Sigmoid colon (tissue), 6 donors: ENCODE measurements at regions not wholly inside any gene's neighbourhood (a gene's known extent, or its start where the extent isn't known, plus 50 kb on each side); places are given as distances from the start of the nearest gene placed in this dataset.

Experiments
- DNase-seq: peaks from one replicate; pipeline ENCODE4 v3.0.0-alpha.2; 2019
- H3K27ac ChIP-seq, 4 donors: fragments of 200-600 bp; sonication (generic); one replicate each; pipeline ENCODE4 v1.5.1; 2016 to 2019; ENCODE audit warnings: mild to moderate bottlenecking in 1 of 4
- H3K27me3 ChIP-seq, 3 donors: fragments of 200-600 bp; sonication (generic); one replicate each; pipeline ENCODE4 v1.5.1; 2019; ENCODE audit warnings: mild to moderate bottlenecking in 1 of 3
- H3K36me3 ChIP-seq, 4 donors: fragments of 200-600 bp; sonication (generic); one replicate each; pipeline ENCODE4 v1.5.1; 2016 to 2019
- H3K4me1 ChIP-seq, 4 donors: fragments of 200-600 bp; sonication (generic); one replicate each; pipeline ENCODE4 v1.5.1; 2017 to 2019
- H3K4me3 ChIP-seq, 4 donors: fragments of 200-600 bp; sonication (generic); one replicate each; pipeline ENCODE4 v1.5.1; 2017 to 2019; ENCODE audit warnings: mild to moderate bottlenecking in 2 of 4, moderate library complexity in 1 of 4
- H3K9me3 ChIP-seq, 4 donors: fragments of 200-600 bp in 3 of 4; sonication (generic) in 3 of 4; one replicate each; pipeline versions ENCODE4 v1.5.1 to v1.6.1; 2013 to 2019
- CTCF ChIP-seq, 4 experiments: fragments of 450-650 bp in 3 of 4; fragments of 200-600 bp in 1 of 4; IDR thresholded peaks; one replicate each; pipeline ENCODE4 v1.5.1; 2016 to 2019; ENCODE audit warnings: antibody characterized with exemption in 4 of 4, mild to moderate bottlenecking in 3 of 4, moderate library complexity in 2 of 4
- EP300 ChIP-seq, 4 donors: sonication (generic); formaldehyde crosslinking; IDR thresholded peaks; one replicate each; pipeline ENCODE4 v1.6.1; 2017; ENCODE audit warnings: antibody characterized with exemption in 4 of 4
- POLR2A ChIP-seq, 2 donors: fragments of 450-650 bp; IDR thresholded peaks; one replicate each; pipeline ENCODE4 v1.6.1; 2016; ENCODE audit warnings: antibody characterized with exemption in 2 of 2, mild to moderate bottlenecking in 2 of 2, moderate library complexity in 2 of 2
- POLR2AphosphoS5 ChIP-seq, 4 donors: sonication (generic); formaldehyde crosslinking; IDR thresholded peaks; one replicate each; pipeline ENCODE4 v1.6.1; 2017; ENCODE audit warnings: antibody characterized with exemption in 4 of 4
- WGBS, 2 donors: extraction: QIAGEN DNeasy Blood & Tissue Kit; methylation state at CpG; one replicate each; pipeline ENCODE4 v1.1.7; 2013; 5-methylcytosine and 5-hydroxymethylcytosine counted together
- intact Hi-C: fragments of 100-400 bp; cut with DNase I; formaldehyde crosslinking; loops from one replicate; pipeline ENCODE4 v1.15.1; 2023
- donor health status: healthy with polysubstance abuse.
- donor health status: healthy.

GRCh38 chr1:105641407-105641806 lies 1415.1 kb upstream of the PRMT6 start:
- WGBS, 2 donors, result 83 to 90% methylated on average over 1 of the region's 1 CpG
- Histone ChIP-seq H3K9me3 (no peaks in the 10 kb centered on the region), H3K36me3 (no peaks in the 10 kb centered on the region), H3K27ac (no peak overlapping the region), H3K4me3 (no peak overlapping the region), H3K27me3 (no peaks in the 10 kb centered on the region), H3K4me1 (no peaks in the 10 kb centered on the region)
- no peak for DNase-seq
- intact Hi-C loops, result no loop called here
- no peak for TF ChIP-seq CTCF (IDR thresholded peaks at IDR 0.05)
- TF ChIP-seq POLR2AphosphoS5 (IDR thresholded peaks at IDR 0.05), result no peak
- no peak for TF ChIP-seq POLR2A (IDR thresholded peaks at IDR 0.05)
- no peak for TF ChIP-seq EP300 (IDR thresholded peaks at IDR 0.05)

GRCh38 chr1:105652109-105652508 lies 1404.4 kb upstream of the PRMT6 start:
- H3K27ac ChIP-seq, result no peak overlapping the region
- no peak for TF ChIP-seq POLR2A (IDR thresholded peaks at IDR 0.05)
- no peaks in the 10 kb centered on the region for H3K36me3 ChIP-seq
- no peak for DNase-seq
- no peaks in the 10 kb centered on the region for H3K9me3 ChIP-seq
- WGBS, 2 donors, result 93 to 96% methylated on average over 1 of the region's 1 CpG
- H3K4me3 ChIP-seq, result no peak overlapping the region
- intact Hi-C loops, result no loop called here
- H3K4me1 ChIP-seq, result peaks cover 0 to 10% (median 0%) of the 10 kb centered on the region in 4 donors
- H3K27me3 ChIP-seq, result no peaks in the 10 kb centered on the region

DNA sequence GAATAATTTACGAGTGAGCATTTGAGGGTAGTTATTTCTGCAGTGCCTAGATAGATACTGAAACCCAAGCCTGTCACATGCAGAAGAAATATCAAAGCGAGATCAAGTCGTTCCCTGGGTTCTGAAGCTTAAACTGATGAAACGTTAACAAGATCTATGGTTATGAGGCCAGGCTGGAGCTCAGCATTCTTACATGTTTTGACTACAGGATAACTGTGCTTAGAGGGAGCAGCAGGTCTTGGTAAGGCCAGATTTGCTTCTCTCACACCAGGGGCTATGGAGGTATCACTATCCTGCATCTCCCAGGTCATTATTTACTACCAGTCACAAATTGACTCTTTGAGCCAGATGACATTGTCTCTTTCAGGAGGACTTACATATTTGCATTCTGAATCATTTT lies 1401.4 kb upstream of the PRMT6 start:
- TF ChIP-seq POLR2A (IDR thresholded peaks at IDR 0.05) (no peak), CTCF (IDR thresholded peaks at IDR 0.05) (no peak), EP300 (IDR thresholded peaks at IDR 0.05) (no peak), POLR2AphosphoS5 (IDR thresholded peaks at IDR 0.05) (no peak)
- no peaks in the 10 kb centered on the region for H3K27me3 ChIP-seq
- H3K9me3 ChIP-seq, result no peaks in the 10 kb centered on the region
- intact Hi-C loops, result no loop called here
- H3K27ac ChIP-seq, result no peak overlapping the region
- 75% methylated on average over 4 of the region's 4 CpGs for WGBS, 2 donors
- no peaks in the 10 kb centered on the region for H3K36me3 ChIP-seq
- DNase-seq, result no peak
- H3K4me3 ChIP-seq, result no peak overlapping the region
- peaks cover 0 to 10% (median 0%) of the 10 kb centered on the region in 4 donors for H3K4me1 ChIP-seq

GRCh38 chr1:105664495-105664894 lies 1392.0 kb upstream of the PRMT6 start:
- WGBS, 2 donors, result 67 to 79% methylated on average over 5 of the region's 5 CpGs
- H3K9me3 ChIP-seq, result no peaks in the 10 kb centered on the region
- H3K4me3 ChIP-seq, result no peak overlapping the region
- intact Hi-C loops, result no loop called here
- no peaks in the 10 kb centered on the region for H3K27me3 ChIP-seq
- no peak for TF ChIP-seq POLR2A (IDR thresholded peaks at IDR 0.05)
- no peak for TF ChIP-seq EP300 (IDR thresholded peaks at IDR 0.05)
- TF ChIP-seq POLR2AphosphoS5 (IDR thresholded peaks at IDR 0.05), result no peak
- no peak for TF ChIP-seq CTCF (IDR thresholded peaks at IDR 0.05)
- no peaks in the 10 kb centered on the region for H3K4me1 ChIP-seq
- H3K27ac ChIP-seq, result no peak overlapping the region
- H3K36me3 ChIP-seq, result no peaks in the 10 kb centered on the region
- DNase-seq, result no peak

GRCh38 chr1:105678334-105678733 lies 1378.1 kb upstream of the PRMT6 start:
- H3K4me1 ChIP-seq, result no peaks in the 10 kb centered on the region
- no peak overlapping the region for H3K4me3 ChIP-seq
- DNase-seq, result no peak
- H3K27ac ChIP-seq, result no peak overlapping the region
- no peaks in the 10 kb centered on the region for H3K36me3 ChIP-seq
- TF ChIP-seq CTCF (IDR thresholded peaks at IDR 0.05) (no peak), POLR2AphosphoS5 (IDR thresholded peaks at IDR 0.05) (no peak), EP300 (IDR thresholded peaks at IDR 0.05) (no peak), POLR2A (IDR thresholded peaks at IDR 0.05) (no peak)
- H3K27me3 ChIP-seq, result no peaks in the 10 kb centered on the region
- intact Hi-C loops, result no loop called here
- WGBS, 2 donors, result 41 to 59% methylated on average over 3 of the region's 3 CpGs
- H3K9me3 ChIP-seq, result no peaks in the 10 kb centered on the region
